KMS-11 (cell line): ENCODE measurements at regions not wholly inside any gene's neighbourhood (a gene's known extent, or its start where the extent isn't known, plus 50 kb on each side); places are given as distances from the start of the nearest gene placed in this dataset.

Experiments used
- H2AFZ ChIP-seq: fragments of 200-600 bp; sonication (generic); 2 replicates; pipeline ENCODE4 v1.6.1; 2016; ENCODE audit warnings: antibody characterized with exemption, mixed run types, low read depth
- H3K27ac ChIP-seq: fragments of 200-600 bp; sonication (generic); 2 replicates; pipeline ENCODE4 v1.6.1; 2016; ENCODE audit warnings: mild to moderate bottlenecking, mixed run types
- H3K27me3 ChIP-seq: fragments of 200-600 bp; sonication (generic); 2 replicates; pipeline ENCODE4 v1.6.1; 2017; ENCODE audit warnings: mild to moderate bottlenecking, low read depth, mixed run types, moderate library complexity; ENCODE audit not compliant: insufficient read depth
- H3K36me3 ChIP-seq: fragments of 200-600 bp; sonication (generic); 2 replicates; pipeline ENCODE4 v1.6.1; 2017; ENCODE audit warnings: mild to moderate bottlenecking, mixed run types; ENCODE audit not compliant: insufficient read depth
- H3K4me1 ChIP-seq: fragments of 200-600 bp; sonication (generic); 2 replicates; pipeline ENCODE4 v1.6.1; 2016; ENCODE audit warnings: mild to moderate bottlenecking, low read depth, mixed run types; ENCODE audit not compliant: poor library complexity, severe bottlenecking
- H3K4me2 ChIP-seq: fragments of 200-600 bp; sonication (generic); 2 replicates; pipeline ENCODE4 v1.7.0; 2016; ENCODE audit warnings: mild to moderate bottlenecking, mixed run types
- H3K4me3 ChIP-seq: fragments of 200-600 bp; sonication (generic); IDR thresholded peaks from 2 replicates; pipeline ENCODE4 v1.6.1; 2017; ENCODE audit warnings: low read depth, low read length, mixed read lengths; ENCODE audit not compliant: insufficient read depth
- H3K79me2 ChIP-seq: fragments of 200-600 bp; sonication (generic); 2 replicates; pipeline ENCODE4 v1.6.1; 2016; ENCODE audit warnings: low read depth, mixed run types; ENCODE audit not compliant: insufficient read depth
- H3K9ac ChIP-seq: fragments of 200-600 bp; sonication (generic); 2 replicates; pipeline ENCODE4 v1.6.1; 2016; ENCODE audit warnings: mild to moderate bottlenecking, mixed run types
- H4K20me1 ChIP-seq: fragments of 200-600 bp; sonication (generic); 2 replicates; pipeline ENCODE4 v1.6.1; 2016; ENCODE audit warnings: mild to moderate bottlenecking, mixed run types; ENCODE audit not compliant: insufficient read depth
- TF ChIP-seq, protein P1 (sequence below): fragments of 200-600 bp; sonication (generic); conservative IDR thresholded peaks from 2 replicates; pipeline ENCODE4 v1.6.1; 2017; ENCODE audit warnings: low read depth, mild to moderate bottlenecking, antibody characterized with exemption, low read length, moderate library complexity, mixed read lengths

- Histone ChIP-seq H2AFZ (no peak overlapping the region), H3K79me2 (no peaks in the 10 kb centered on the region), H3K4me3 (no peak overlapping the region), H3K4me1 (no peaks in the 10 kb centered on the region), H3K27me3 (no peaks in the 10 kb centered on the region), H3K9ac (no peak overlapping the region), H4K20me1 (no peaks in the 10 kb centered on the region), H3K27ac (no peak overlapping the region), H3K36me3 (no peaks in the 10 kb centered on the region), H3K4me2 (no peak overlapping the region)
- TF ChIP-seq, protein P1, sequence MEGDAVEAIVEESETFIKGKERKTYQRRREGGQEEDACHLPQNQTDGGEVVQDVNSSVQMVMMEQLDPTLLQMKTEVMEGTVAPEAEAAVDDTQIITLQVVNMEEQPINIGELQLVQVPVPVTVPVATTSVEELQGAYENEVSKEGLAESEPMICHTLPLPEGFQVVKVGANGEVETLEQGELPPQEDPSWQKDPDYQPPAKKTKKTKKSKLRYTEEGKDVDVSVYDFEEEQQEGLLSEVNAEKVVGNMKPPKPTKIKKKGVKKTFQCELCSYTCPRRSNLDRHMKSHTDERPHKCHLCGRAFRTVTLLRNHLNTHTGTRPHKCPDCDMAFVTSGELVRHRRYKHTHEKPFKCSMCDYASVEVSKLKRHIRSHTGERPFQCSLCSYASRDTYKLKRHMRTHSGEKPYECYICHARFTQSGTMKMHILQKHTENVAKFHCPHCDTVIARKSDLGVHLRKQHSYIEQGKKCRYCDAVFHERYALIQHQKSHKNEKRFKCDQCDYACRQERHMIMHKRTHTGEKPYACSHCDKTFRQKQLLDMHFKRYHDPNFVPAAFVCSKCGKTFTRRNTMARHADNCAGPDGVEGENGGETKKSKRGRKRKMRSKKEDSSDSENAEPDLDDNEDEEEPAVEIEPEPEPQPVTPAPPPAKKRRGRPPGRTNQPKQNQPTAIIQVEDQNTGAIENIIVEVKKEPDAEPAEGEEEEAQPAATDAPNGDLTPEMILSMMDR = no peak
These were observed 85.3 kb upstream of the ACVR2A start for GRCh38 chr2:147759536-147759935.

DNA sequence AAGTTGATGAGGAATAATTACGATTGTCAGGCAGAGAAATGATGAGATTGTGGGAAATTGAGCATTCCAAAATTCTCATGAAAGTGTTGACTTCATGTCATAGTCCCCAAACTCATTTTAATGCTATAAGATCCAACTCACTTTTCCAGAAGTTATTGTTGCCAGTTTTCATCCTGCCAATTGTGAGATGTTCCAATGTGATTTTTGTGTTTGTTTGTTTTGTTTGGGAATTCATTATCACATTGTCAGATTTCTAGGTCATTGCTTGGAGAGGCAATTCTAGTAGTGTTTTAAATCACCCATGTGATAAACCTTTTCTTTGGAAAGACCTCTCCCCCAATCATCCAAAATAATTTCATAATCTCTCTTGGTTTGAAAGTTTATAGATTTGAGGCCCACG, 86.0 kb upstream of the ACVR2A start:
- Histone ChIP-seq H2AFZ (no peak overlapping the region), H3K79me2 (no peaks in the 10 kb centered on the region), H3K27me3 (no peaks in the 10 kb centered on the region), H3K4me3 (no peak overlapping the region), H4K20me1 (no peaks in the 10 kb centered on the region), H3K4me2 (no peak overlapping the region), H3K27ac (no peak overlapping the region), H3K4me1 (no peaks in the 10 kb centered on the region), H3K36me3 (no peaks in the 10 kb centered on the region), H3K9ac (no peak overlapping the region)
- TF ChIP-seq, protein P1 = no peak

GRCh38 chr2:147756069-147756468, 88.8 kb upstream of the ACVR2A start:
- Histone ChIP-seq H3K4me2 (no peak overlapping the region), H2AFZ (no peak overlapping the region), H3K27ac (no peak overlapping the region), H3K27me3 (no peaks in the 10 kb centered on the region), H3K9ac (no peak overlapping the region), H3K79me2 (no peaks in the 10 kb centered on the region), H3K36me3 (no peaks in the 10 kb centered on the region), H3K4me3 (no peak overlapping the region), H4K20me1 (no peaks in the 10 kb centered on the region), H3K4me1 (no peaks in the 10 kb centered on the region)
- TF ChIP-seq, protein P1 = no peak

GRCh38 chr2:147740211-147740927, 104.5 kb upstream of the ACVR2A start:
- no peaks in the 10 kb centered on the region for H3K36me3 ChIP-seq
- H3K27me3 ChIP-seq = no peaks in the 10 kb centered on the region
- H3K27ac ChIP-seq = no peak overlapping the region
- H4K20me1 ChIP-seq = no peaks in the 10 kb centered on the region
- TF ChIP-seq, protein P1 = no peak
- no peaks in the 10 kb centered on the region for H3K79me2 ChIP-seq
- no peak overlapping the region for H2AFZ ChIP-seq
- H3K4me1 ChIP-seq = no peaks in the 10 kb centered on the region
- H3K4me2 ChIP-seq = no peak overlapping the region
- no peak overlapping the region for H3K4me3 ChIP-seq
- H3K9ac ChIP-seq = no peak overlapping the region
